CD4-positive, alpha-beta T cell (primary cell): ENCODE measurements at regions not wholly inside any gene's neighbourhood (a gene's known extent, or its start where the extent isn't known, plus 50 kb on each side); places are given as distances from the start of the nearest gene placed in this dataset.
"Not testable (repeated sequence)": the region's sequence is repeated elsewhere in the genome, so short reads cannot be mapped to it uniquely, and the experiment has no call there.

Experiments used
- ATAC-seq: fragments of 200-7000 bp; cut with Tn5 transposase; one replicate; pipeline ENCODE4 v1.10.0; 2022; ENCODE audit warnings: mild to moderate bottlenecking; ENCODE audit not compliant: poor library complexity
- CTCF ChIA-PET: fragments of 350-600 bp; sonication (Branson Sonifier 250); formaldehyde crosslinking; loops from one replicate; lab custom pipeline; 2021; ENCODE audit warnings: antibody characterized with exemption, inconsistent platforms; lab: Charles Lee
- POLR2A ChIA-PET: fragments of 350-600 bp; sonication (Branson Sonifier 250); formaldehyde crosslinking; loops from one replicate; lab custom pipeline; 2021; ENCODE audit warnings: antibody characterized with exemption, inconsistent platforms; lab: Charles Lee
- DNase-seq, 14 experiments: peaks; one replicate each; pipeline ENCODE4 v3.0.0-alpha.2; 2013 to 2020; ENCODE audit warnings: mixed read lengths in 2 of 14
- H3K27ac ChIP-seq, 2 donors: one replicate each; pipeline versions ENCODE4 v1.5.1 to v1.7.0; 2013; ENCODE audit warnings: low read length in 2 of 2, low read depth in 1 of 2, mild to moderate bottlenecking in 1 of 2
- H3K27me3 ChIP-seq, 2 experiments: 1 replicate in 1 of 2; 2 replicates in 1 of 2; pipeline versions ENCODE4 v1.6.1 to v1.7.0; 2013; ENCODE audit warnings: low read length in 2 of 2, control low read depth in 1 of 2, mild to moderate bottlenecking in 1 of 2, moderate library complexity in 1 of 2; ENCODE audit not compliant: insufficient read depth in 2 of 2, control insufficient read depth in 1 of 2
- H3K36me3 ChIP-seq: one replicate; pipeline ENCODE4 v1.6.1; 2013; ENCODE audit warnings: low read length, control low read depth; ENCODE audit not compliant: insufficient read depth
- H3K4me1 ChIP-seq: one replicate; pipeline ENCODE4 v1.6.1; 2013; ENCODE audit warnings: low read length, control low read depth; ENCODE audit not compliant: insufficient read depth
- H3K4me3 ChIP-seq: one replicate; pipeline ENCODE4 v1.5.1; 2013; ENCODE audit warnings: mild to moderate bottlenecking, low read length, moderate library complexity
- H3K9me3 ChIP-seq, 2 experiments: 1 replicate in 1 of 2; 2 replicates in 1 of 2; pipeline versions ENCODE4 v1.6.1 to v1.7.0; 2013; ENCODE audit warnings: low read length in 2 of 2, mild to moderate bottlenecking in 2 of 2, control low read depth in 1 of 2, moderate library complexity in 1 of 2; ENCODE audit not compliant: control insufficient read depth in 1 of 2, insufficient read depth in 1 of 2
- H3K27ac Mint-ChIP-seq: one replicate; pipeline ENCODE4 v1.8.0; 2020; ENCODE audit warnings: mixed read lengths
- H3K27me3 Mint-ChIP-seq: one replicate; pipeline ENCODE4 v1.8.0; 2021; ENCODE audit warnings: mixed read lengths
- H3K36me3 Mint-ChIP-seq: one replicate; pipeline ENCODE4 v1.8.0; 2021; ENCODE audit warnings: low read depth, mixed read lengths
- H3K4me1 Mint-ChIP-seq: one replicate; pipeline ENCODE4 v1.8.0; 2021; ENCODE audit warnings: low read depth, mixed read lengths
- H3K4me3 Mint-ChIP-seq: one replicate; pipeline ENCODE4 v1.8.0; 2020; ENCODE audit warnings: mild to moderate bottlenecking, mixed read lengths
- H3K9me3 Mint-ChIP-seq: one replicate; pipeline ENCODE4 v1.8.0; 2020; ENCODE audit warnings: mixed read lengths
- intact Hi-C, 2 experiments: fragments of 100-400 bp; cut with DNase I in 1 of 2; cut with micrococcal nuclease in 1 of 2; formaldehyde crosslinking; loops; one replicate each; pipeline versions ENCODE4 v1.15.1 to v1.9.0; 2023 to 2025; cut with DNase I, micrococcal nuclease
- TF ChIP-seq, protein P1 (sequence below): fragments of 200-600 bp; IDR thresholded peaks from one replicate; pipeline ENCODE4 v1.8.0; 2022; ENCODE audit warnings: antibody characterized with exemption, mild to moderate bottlenecking

DNA sequence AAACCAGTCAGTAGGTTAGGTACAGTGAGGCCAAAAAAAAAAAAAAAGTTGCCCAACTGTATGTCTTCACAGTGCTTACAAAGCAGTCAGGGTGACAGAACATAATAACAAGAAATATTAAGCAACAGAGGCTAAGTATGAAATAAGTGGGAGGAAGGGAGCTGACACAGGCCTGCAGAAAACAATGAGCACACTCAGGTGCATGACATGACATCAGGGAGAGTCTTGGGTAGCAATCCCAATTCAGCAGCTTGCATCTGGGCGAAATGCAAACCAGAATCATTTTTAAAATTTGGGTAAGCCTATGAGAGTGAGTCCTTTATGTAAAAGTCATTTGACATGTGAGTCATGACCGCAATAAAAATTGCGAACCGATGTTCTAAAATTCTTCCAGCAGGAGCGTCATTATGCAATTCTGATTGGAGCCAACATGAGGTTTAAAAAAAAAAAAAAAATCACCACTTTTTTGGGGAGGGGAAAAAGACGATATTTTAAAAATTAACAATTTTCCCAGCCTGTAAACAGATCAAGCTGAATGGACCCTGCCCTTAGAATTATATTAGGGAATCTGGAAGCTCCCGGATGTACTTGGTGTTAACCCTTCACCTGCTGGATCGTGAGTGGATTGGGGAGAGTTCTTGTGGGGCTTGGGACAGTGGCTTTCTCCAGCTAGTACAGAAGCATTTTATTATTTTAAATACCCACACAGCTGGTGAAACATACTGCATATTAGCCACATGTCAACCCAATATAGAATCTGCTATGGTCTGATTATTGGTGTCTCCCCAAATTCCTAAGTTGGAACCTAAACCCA lies 127.9 kb downstream of the NPIPB5 start:
- H3K36me3 ChIP-seq = no peaks in the 10 kb centered on the region
- no peak for ATAC-seq
- Mint-ChIP-seq H3K4me3 (no peak overlapping the region), H3K27me3 (peaks cover 17% of the 10 kb centered on the region), H3K9me3 (no peaks in the 10 kb centered on the region), H3K4me1 (no peaks in the 10 kb centered on the region), H3K36me3 (no peaks in the 10 kb centered on the region), H3K27ac (no peak overlapping the region)
- CTCF ChIA-PET = no interaction called here
- DNase-seq = no peak
- intact Hi-C loops = no loop called here
- peaks cover 25 to 38% of the 10 kb centered on the region in 2 experiments for H3K27me3 ChIP-seq
- POLR2A ChIA-PET = no interaction called here
- TF ChIP-seq, protein P1, sequence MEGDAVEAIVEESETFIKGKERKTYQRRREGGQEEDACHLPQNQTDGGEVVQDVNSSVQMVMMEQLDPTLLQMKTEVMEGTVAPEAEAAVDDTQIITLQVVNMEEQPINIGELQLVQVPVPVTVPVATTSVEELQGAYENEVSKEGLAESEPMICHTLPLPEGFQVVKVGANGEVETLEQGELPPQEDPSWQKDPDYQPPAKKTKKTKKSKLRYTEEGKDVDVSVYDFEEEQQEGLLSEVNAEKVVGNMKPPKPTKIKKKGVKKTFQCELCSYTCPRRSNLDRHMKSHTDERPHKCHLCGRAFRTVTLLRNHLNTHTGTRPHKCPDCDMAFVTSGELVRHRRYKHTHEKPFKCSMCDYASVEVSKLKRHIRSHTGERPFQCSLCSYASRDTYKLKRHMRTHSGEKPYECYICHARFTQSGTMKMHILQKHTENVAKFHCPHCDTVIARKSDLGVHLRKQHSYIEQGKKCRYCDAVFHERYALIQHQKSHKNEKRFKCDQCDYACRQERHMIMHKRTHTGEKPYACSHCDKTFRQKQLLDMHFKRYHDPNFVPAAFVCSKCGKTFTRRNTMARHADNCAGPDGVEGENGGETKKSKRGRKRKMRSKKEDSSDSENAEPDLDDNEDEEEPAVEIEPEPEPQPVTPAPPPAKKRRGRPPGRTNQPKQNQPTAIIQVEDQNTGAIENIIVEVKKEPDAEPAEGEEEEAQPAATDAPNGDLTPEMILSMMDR = no peak
- no peak overlapping the region for H3K27ac ChIP-seq
- H3K9me3 ChIP-seq = peaks cover 0 to 3% of the 10 kb centered on the region in 2 experiments
- no peaks in the 10 kb centered on the region for H3K4me1 ChIP-seq
- H3K4me3 ChIP-seq = no peak overlapping the region

DNA sequence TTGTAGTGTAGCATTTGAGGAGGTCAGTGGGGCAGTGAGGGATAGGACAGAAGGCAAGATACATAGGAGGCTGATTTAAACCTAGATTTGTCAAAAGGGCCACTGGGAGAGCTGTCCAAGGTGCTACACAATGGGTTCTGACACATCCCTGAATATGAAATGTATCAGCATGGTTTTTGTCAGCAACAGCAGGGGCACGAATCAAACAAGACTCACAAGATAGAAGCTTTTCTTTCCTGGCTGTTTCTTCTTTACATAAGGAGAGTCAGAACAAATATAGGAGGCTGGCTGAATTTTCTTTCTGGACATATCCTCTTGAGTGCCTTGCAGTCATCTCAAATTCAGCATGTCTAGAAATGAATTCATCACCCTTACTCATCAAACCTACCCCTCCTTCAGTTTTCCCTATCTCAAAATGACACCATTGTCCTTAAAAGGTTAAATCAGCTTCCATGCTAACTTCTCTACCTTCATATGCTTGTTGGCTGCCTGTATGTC lies 130.5 kb downstream of the NPIPB5 start:
- Histone ChIP-seq H3K27ac (no peak overlapping the region), H3K27me3 (peaks cover 25 to 39% of the 10 kb centered on the region in 2 experiments), H3K4me3 (no peak overlapping the region), H3K4me1 (no peaks in the 10 kb centered on the region), H3K36me3 (no peaks in the 10 kb centered on the region), H3K9me3 (peaks cover 0 to 3% of the 10 kb centered on the region in 2 experiments)
- H3K27me3 Mint-ChIP-seq = no peaks in the 10 kb centered on the region
- H3K36me3 Mint-ChIP-seq = no peaks in the 10 kb centered on the region
- POLR2A ChIA-PET = no interaction called here
- H3K4me3 Mint-ChIP-seq = no peak overlapping the region
- H3K4me1 Mint-ChIP-seq = no peaks in the 10 kb centered on the region
- no peak for ATAC-seq
- TF ChIP-seq, protein P1 = no peak
- intact Hi-C loops = no loop called here
- DNase-seq = no peak
- no peak overlapping the region for H3K27ac Mint-ChIP-seq
- CTCF ChIA-PET = interaction anchor here (1.0 kb wide), 1 partner anchor 27 kb away, joined by 3 read pairs; no protein-coding TSS in a partner anchor
- H3K9me3 Mint-ChIP-seq = no peaks in the 10 kb centered on the region

DNA sequence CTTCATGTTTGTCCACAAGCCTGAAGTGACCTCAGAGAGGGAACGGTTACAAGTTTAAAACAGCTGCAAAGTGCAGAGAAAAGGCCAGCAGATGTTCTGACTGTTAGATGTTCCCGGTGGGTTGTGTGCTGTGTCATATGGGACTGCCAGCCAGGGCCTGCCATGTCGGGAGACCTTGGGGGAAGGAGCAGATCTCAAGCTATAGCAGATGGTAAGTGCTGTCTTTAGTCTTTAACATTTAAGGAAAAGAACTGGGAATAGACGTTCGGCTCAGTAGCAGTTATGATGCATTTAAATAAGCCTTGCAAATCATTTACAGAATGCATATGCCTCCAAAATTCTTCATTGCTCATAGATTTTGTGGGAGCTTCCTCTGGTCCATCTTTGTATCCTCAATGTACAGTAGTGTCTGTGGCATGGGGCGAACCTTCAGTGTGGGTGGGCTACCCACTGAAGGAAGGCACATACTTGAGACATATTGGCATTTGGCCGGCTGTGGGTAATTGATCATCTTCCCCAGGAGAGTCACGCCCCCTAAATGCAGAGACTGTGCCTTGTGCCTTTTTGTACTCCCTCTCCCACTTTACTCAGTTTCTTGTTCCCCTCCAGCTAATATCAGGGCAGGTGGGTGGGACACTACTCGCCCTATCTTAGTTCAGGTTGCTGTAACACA lies 131.9 kb downstream of the NPIPB5 start:
- Histone ChIP-seq H3K36me3 (no peaks in the 10 kb centered on the region), H3K27me3 (peaks cover 37 to 38% of the 10 kb centered on the region in 2 experiments), H3K27ac (no peak overlapping the region), H3K4me1 (no peaks in the 10 kb centered on the region), H3K9me3 (peaks cover 0 to 3% of the 10 kb centered on the region in 2 experiments), H3K4me3 (no peak overlapping the region)
- Mint-ChIP-seq H3K36me3 (no peaks in the 10 kb centered on the region), H3K9me3 (no peaks in the 10 kb centered on the region), H3K27ac (no peak overlapping the region), H3K27me3 (no peaks in the 10 kb centered on the region), H3K4me1 (no peaks in the 10 kb centered on the region), H3K4me3 (no peak overlapping the region)
- ATAC-seq (no peak), DNase-seq (no peak)
- TF ChIP-seq, protein P1 = no peak
- ChIA-PET POLR2A (no interaction called here), CTCF (no interaction called here)
- intact Hi-C loops = no loop called here

DNA sequence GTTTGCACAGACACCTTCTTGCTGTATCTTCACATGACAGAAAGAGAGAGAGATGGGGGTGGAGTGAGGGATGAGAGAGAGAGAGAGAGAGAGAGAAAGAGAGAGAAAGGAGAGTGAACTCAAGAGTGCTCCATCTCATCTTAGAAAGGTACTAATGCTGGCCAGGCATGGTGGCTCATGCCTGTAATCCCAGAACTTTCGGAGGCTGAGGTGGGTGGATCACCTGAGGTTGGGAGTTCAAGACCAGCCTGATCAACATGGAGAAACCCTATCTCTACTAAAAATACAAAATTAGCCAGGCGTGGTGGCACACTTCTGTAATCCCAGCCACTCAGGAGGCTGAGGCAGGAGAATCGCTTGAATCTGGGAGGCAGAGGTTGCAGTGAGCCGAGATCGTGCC lies 132.5 kb downstream of the NPIPB5 start:
- H3K4me1 ChIP-seq, H3K36me3 Mint-ChIP-seq, intact Hi-C loops, CTCF ChIA-PET, H3K4me3 ChIP-seq, H3K27ac Mint-ChIP-seq, POLR2A ChIA-PET, ATAC-seq, H3K27me3 Mint-ChIP-seq, H3K4me3 Mint-ChIP-seq, DNase-seq, H3K36me3 ChIP-seq, H3K27ac ChIP-seq, H3K9me3 Mint-ChIP-seq, H3K4me1 Mint-ChIP-seq, H3K9me3 ChIP-seq: not testable (repeated sequence)
- peaks cover 38 to 43% of the 10 kb centered on the region in 2 experiments for H3K27me3 ChIP-seq
